ENCODE measurements at regions not wholly inside any gene's neighbourhood (a gene's known extent, or its start where the extent isn't known, plus 50 kb on each side); places are given as distances from the start of the nearest gene placed in this dataset.

GRCh38 chr2:82412021-82412420, 2047.1 kb downstream of the SUCLG1 start:
- TF ChIP-seq CTCF (IDR thresholded peaks at IDR 0.05) (no peak), POLR2A (IDR thresholded peaks at IDR 0.05) (no peak)
